Endodermal cell (in vitro differentiated cells): ENCODE measurements at regions not wholly inside any gene's neighbourhood (a gene's known extent, or its start where the extent isn't known, plus 50 kb on each side); places are given as distances from the start of the nearest gene placed in this dataset.
A peak's percentile ranks its signal among the peaks of the same experiment; 100 is the strongest.

Experiments used
- DNase-seq: peaks from one replicate; pipeline ENCODE4 v3.0.0-alpha.2; 2017
- H3K27ac ChIP-seq: 2 replicates; pipeline ENCODE4 v1.5.1; 2013; ENCODE audit warnings: mild to moderate bottlenecking, low read depth, low read length, moderate library complexity
- H3K27me3 ChIP-seq: 2 replicates; pipeline ENCODE4 v1.6.1; 2013; ENCODE audit warnings: mild to moderate bottlenecking, low read length, moderate library complexity; ENCODE audit not compliant: insufficient read depth, control insufficient read depth, poor library complexity, severe bottlenecking
- H3K36me3 ChIP-seq: 2 replicates; pipeline ENCODE4 v1.7.0; 2013; ENCODE audit warnings: mild to moderate bottlenecking, low read length, moderate library complexity; ENCODE audit not compliant: control insufficient read depth, insufficient read depth
- H3K4me1 ChIP-seq: one replicate; pipeline ENCODE4 v1.7.0; 2013; ENCODE audit warnings: low read length; ENCODE audit not compliant: control insufficient read depth, insufficient read depth
- H3K4me3 ChIP-seq: 2 replicates; pipeline ENCODE4 v1.5.1; 2013; ENCODE audit warnings: mild to moderate bottlenecking, low read length, moderate library complexity
- H3K9ac ChIP-seq: 2 replicates; pipeline ENCODE4 v1.6.1; 2013; ENCODE audit warnings: mild to moderate bottlenecking, low read length, moderate library complexity; ENCODE audit not compliant: poor library complexity, severe bottlenecking; ENCODE audit errors: extremely low read depth
- H3K9me3 ChIP-seq: 2 replicates; pipeline ENCODE4 v1.6.1; 2013; ENCODE audit warnings: mild to moderate bottlenecking, low read length, moderate library complexity; ENCODE audit not compliant: control insufficient read depth
- H3K27ac Mint-ChIP-seq: 2 replicates; pipeline ENCODE4 v1.8.0; 2020; ENCODE audit warnings: mixed read lengths
- H3K27me3 Mint-ChIP-seq: 2 replicates; pipeline ENCODE4 v1.8.0; 2021; ENCODE audit warnings: mild to moderate bottlenecking, mixed read lengths; ENCODE audit not compliant: insufficient read depth
- H3K36me3 Mint-ChIP-seq: 2 replicates; pipeline ENCODE4 v1.8.0; 2020; ENCODE audit warnings: low read depth, mixed read lengths
- H3K4me1 Mint-ChIP-seq: 2 replicates; pipeline ENCODE4 v1.8.0; 2020; ENCODE audit warnings: mixed read lengths
- H3K4me3 Mint-ChIP-seq: 2 replicates; pipeline ENCODE4 v1.8.0; 2020; ENCODE audit warnings: mild to moderate bottlenecking, moderate library complexity, mixed read lengths
- H3K9me3 Mint-ChIP-seq: 2 replicates; pipeline ENCODE4 v1.8.0; 2020; ENCODE audit warnings: mild to moderate bottlenecking, mixed read lengths
- WGBS, 2 experiments: methylation state at CpG; one replicate each; pipeline versions ENCODE4 v1.1.5 to v1.1.7; 2013; ENCODE audit warnings: missing lambda C conversion rate in 2 of 2, mixed read lengths in 1 of 2; ENCODE audit not compliant: insufficient coverage in 1 of 2, insufficient read length in 1 of 2; 5-methylcytosine and 5-hydroxymethylcytosine counted together
- TF ChIP-seq, protein P1 (sequence below): fragments of 200-600 bp; sonication (generic); conservative IDR thresholded peaks from 2 replicates; pipeline ENCODE4 v1.5.0; 2021; ENCODE audit warnings: antibody characterized with exemption, mild to moderate bottlenecking

DNA sequence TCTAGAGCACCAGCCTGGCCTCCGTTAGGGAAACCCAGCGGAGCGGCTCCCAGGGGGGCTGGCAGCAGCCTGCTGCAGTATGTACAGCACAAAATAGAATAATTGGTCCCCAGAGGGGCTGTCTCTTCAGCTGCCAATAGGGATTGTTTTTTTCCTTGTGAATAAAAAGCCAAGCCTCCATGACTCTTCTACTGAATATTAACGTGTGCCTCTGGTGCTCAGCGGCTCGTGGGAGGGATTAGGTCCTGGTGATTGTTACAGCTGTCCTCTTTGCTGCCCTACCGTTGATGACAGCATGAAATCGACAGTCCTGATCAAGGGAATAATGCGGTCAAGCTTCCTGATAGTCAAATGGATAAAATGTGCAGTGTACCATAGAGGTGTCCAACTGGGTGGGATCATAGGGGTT lies 190.7 kb upstream of the RUNX1 start:
- H3K27ac ChIP-seq: peak overlapping the region; percentile 47
- no peaks in the 10 kb centered on the region for H3K36me3 ChIP-seq
- no peak overlapping the region for H3K27ac Mint-ChIP-seq
- WGBS, 2 experiments: 56 to 82% methylated on average over 7 to 9 of the region's 9 CpGs
- DNase-seq: no peak
- H3K9ac ChIP-seq: no peak overlapping the region
- H3K9me3 Mint-ChIP-seq: peaks cover 3% of the 10 kb centered on the region
- TF ChIP-seq, protein P1, sequence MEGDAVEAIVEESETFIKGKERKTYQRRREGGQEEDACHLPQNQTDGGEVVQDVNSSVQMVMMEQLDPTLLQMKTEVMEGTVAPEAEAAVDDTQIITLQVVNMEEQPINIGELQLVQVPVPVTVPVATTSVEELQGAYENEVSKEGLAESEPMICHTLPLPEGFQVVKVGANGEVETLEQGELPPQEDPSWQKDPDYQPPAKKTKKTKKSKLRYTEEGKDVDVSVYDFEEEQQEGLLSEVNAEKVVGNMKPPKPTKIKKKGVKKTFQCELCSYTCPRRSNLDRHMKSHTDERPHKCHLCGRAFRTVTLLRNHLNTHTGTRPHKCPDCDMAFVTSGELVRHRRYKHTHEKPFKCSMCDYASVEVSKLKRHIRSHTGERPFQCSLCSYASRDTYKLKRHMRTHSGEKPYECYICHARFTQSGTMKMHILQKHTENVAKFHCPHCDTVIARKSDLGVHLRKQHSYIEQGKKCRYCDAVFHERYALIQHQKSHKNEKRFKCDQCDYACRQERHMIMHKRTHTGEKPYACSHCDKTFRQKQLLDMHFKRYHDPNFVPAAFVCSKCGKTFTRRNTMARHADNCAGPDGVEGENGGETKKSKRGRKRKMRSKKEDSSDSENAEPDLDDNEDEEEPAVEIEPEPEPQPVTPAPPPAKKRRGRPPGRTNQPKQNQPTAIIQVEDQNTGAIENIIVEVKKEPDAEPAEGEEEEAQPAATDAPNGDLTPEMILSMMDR: no peak
- peaks cover 8% of the 10 kb centered on the region for H3K4me1 Mint-ChIP-seq
- H3K9me3 ChIP-seq: peaks cover 15% of the 10 kb centered on the region
- H3K36me3 Mint-ChIP-seq: no peaks in the 10 kb centered on the region
- peaks cover 3% of the 10 kb centered on the region for H3K4me1 ChIP-seq
- no peak overlapping the region for H3K4me3 Mint-ChIP-seq
- no peaks in the 10 kb centered on the region for H3K27me3 Mint-ChIP-seq
- no peaks in the 10 kb centered on the region for H3K27me3 ChIP-seq
- no peak overlapping the region for H3K4me3 ChIP-seq

DNA sequence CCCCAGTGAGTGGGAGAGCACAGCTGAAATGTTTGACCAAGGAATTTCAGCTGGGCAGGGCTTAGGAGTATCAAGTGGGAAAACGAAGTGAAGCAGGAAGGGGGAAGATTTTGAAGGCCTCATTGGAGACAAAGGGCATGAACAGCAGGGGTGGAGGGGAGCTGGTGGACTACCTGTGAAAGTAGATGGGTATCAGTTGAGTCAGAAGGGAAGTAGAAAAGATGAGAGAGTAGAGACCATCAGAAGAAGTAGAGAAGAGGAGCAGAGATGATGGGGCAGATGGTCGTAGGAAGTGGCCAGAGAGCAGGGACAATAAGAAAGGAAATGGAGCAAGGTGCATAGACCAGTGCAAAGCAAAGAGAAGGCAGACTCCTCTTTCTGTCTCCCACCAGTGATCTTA lies 189.0 kb upstream of the RUNX1 start:
- Histone ChIP-seq H3K9ac (no peak overlapping the region), H3K4me1 (peaks cover 3% of the 10 kb centered on the region), H3K27me3 (no peaks in the 10 kb centered on the region), H3K27ac (no peak overlapping the region), H3K4me3 (no peak overlapping the region), H3K36me3 (no peaks in the 10 kb centered on the region), H3K9me3 (peaks cover 15% of the 10 kb centered on the region)
- H3K4me1 Mint-ChIP-seq: peaks cover 8% of the 10 kb centered on the region
- WGBS, 2 experiments: 91 to 100% methylated on average over 1 to 2 of the region's 2 CpGs
- no peaks in the 10 kb centered on the region for H3K36me3 Mint-ChIP-seq
- H3K9me3 Mint-ChIP-seq: peaks cover 3% of the 10 kb centered on the region
- DNase-seq: no peak
- H3K27me3 Mint-ChIP-seq: no peaks in the 10 kb centered on the region
- H3K4me3 Mint-ChIP-seq: no peak overlapping the region
- TF ChIP-seq, protein P1: no peak
- no peak overlapping the region for H3K27ac Mint-ChIP-seq

GRCh38 chr21:35237287-35237686 lies 188.2 kb upstream of the RUNX1 start:
- H3K4me1 ChIP-seq: peaks cover 3% of the 10 kb centered on the region
- Mint-ChIP-seq H3K27ac (no peak overlapping the region), H3K27me3 (no peaks in the 10 kb centered on the region), H3K36me3 (no peaks in the 10 kb centered on the region), H3K9me3 (peaks cover 3% of the 10 kb centered on the region), H3K4me1 (peaks cover 8% of the 10 kb centered on the region), H3K4me3 (no peak overlapping the region)
- TF ChIP-seq, protein P1: no peak
- WGBS, 2 experiments: 80 to 90% methylated on average over 1 to 2 of the region's 2 CpGs
- H3K36me3 ChIP-seq: no peaks in the 10 kb centered on the region
- no peak overlapping the region for H3K27ac ChIP-seq
- no peaks in the 10 kb centered on the region for H3K27me3 ChIP-seq
- H3K9ac ChIP-seq: no peak overlapping the region
- H3K9me3 ChIP-seq: peaks cover 15% of the 10 kb centered on the region
- DNase-seq: no peak
- no peak overlapping the region for H3K4me3 ChIP-seq
